SK-N-MC (cell line): ENCODE measurements at regions not wholly inside any gene's neighbourhood (a gene's known extent, or its start where the extent isn't known, plus 50 kb on each side); places are given as distances from the start of the nearest gene placed in this dataset.

Experiments used
- DNase-seq: peaks from one replicate; pipeline ENCODE4 v3.0.0-alpha.2; 2011; ENCODE audit warnings: low read depth, low spot score
- H3K27ac ChIP-seq: fragments of 200-600 bp; sonication (generic); 2 replicates; pipeline ENCODE4 v1.5.1; 2016; ENCODE audit warnings: mixed run types
- H3K36me3 ChIP-seq: fragments of 200-600 bp; sonication (generic); 2 replicates; pipeline ENCODE4 v1.6.1; 2017; ENCODE audit warnings: antibody characterized with exemption, low read length, mixed read lengths; ENCODE audit not compliant: insufficient read depth
- H3K4me3 ChIP-seq: fragments of 200-600 bp; sonication (generic); 2 replicates; pipeline ENCODE4 v1.5.1; 2016
- H3K9ac ChIP-seq: fragments of 200-600 bp; sonication (generic); 2 replicates; pipeline ENCODE4 v1.8.0; 2017; ENCODE audit warnings: mixed run types, mixed read lengths; ENCODE audit not compliant: insufficient read length
- H3K9me3 ChIP-seq: fragments of 200-600 bp; sonication (generic); 2 replicates; pipeline ENCODE4 v1.6.1; 2017; ENCODE audit warnings: low read depth, mild to moderate bottlenecking, antibody characterized with exemption, low read length, moderate library complexity, mixed read lengths
- EZH2 ChIP-seq: fragments of 200-600 bp; sonication (generic); IDR thresholded peaks from one replicate; pipeline ENCODE4 v1.6.1; 2017; ENCODE audit warnings: antibody characterized with exemption
- FOXP2 ChIP-seq: optimal IDR thresholded peaks from 2 replicates; pipeline ENCODE3; 2011; ENCODE audit warnings: mild to moderate bottlenecking, moderate library complexity; ENCODE audit not compliant: insufficient read depth; ENCODE audit errors: extremely low read length, control extremely low read depth
- POLR2AphosphoS5 ChIP-seq: IDR thresholded peaks from 2 replicates; pipeline ENCODE4 v1.6.1; 2012; ENCODE audit warnings: mild to moderate bottlenecking, low read depth, low read length, borderline replicate concordance

DNA sequence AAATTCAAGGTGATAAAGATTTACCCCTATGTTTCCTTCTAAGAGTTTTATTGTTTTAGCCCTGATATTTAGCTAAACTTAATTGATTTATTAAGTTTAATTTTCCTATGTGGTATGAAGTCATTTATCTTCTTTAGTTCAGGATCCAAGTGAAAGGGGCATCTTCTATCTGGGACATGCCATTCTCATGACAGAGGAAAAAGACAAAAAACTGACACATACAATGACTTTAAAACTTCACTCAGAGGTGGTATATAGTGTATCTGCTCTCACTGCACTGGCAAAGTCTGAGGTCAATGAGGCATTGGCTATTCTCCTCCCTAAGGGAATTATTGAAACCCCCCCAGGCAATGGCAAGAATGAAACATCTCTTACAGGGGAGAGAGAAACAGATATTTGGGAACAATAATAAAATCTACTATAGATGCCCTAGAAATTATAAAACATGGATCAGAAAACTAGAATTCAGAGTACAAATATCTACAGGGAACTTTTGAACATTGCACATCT, 237.4 kb downstream of the MYCN start:
- Histone ChIP-seq H3K27ac (no peak overlapping the region), H3K9ac (no peak overlapping the region), H3K9me3 (no peaks in the 10 kb centered on the region), H3K4me3 (no peak overlapping the region), H3K36me3 (no peaks in the 10 kb centered on the region)
- DNase-seq = no peak
- TF ChIP-seq FOXP2 (no peak), EZH2 (no peak), POLR2AphosphoS5 (no peak)

DNA sequence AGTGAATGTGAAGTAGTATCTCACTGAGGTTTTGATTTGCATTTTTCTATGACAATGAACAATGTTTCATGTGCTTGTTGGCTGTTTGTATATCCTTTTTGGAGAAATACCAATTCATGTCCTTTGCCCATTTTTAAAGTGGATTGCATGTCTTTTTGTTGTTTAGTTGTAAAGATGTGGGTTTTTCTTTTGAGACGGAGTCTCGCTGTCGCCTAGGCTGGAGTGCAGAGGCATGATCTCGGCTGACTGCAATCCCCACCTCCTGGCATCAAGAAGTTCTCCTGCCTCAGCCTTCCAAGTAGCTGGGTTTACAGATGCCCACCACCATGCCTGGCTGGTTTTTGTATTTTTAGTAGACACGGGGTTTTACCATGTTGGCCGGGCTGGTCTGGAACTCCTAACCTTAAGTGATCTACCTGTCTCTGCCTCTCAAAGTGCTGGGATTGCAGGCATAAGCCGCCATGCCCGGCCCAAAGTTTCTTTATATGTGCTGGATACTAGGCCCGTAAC, 236.7 kb downstream of the MYCN start:
- H3K9me3 ChIP-seq = no peaks in the 10 kb centered on the region
- H3K27ac ChIP-seq = no peak overlapping the region
- H3K36me3 ChIP-seq = no peaks in the 10 kb centered on the region
- TF ChIP-seq EZH2 = no peak
- no peak for TF ChIP-seq FOXP2
- H3K9ac ChIP-seq = no peak overlapping the region
- H3K4me3 ChIP-seq = no peak overlapping the region
- no peak for DNase-seq

DNA sequence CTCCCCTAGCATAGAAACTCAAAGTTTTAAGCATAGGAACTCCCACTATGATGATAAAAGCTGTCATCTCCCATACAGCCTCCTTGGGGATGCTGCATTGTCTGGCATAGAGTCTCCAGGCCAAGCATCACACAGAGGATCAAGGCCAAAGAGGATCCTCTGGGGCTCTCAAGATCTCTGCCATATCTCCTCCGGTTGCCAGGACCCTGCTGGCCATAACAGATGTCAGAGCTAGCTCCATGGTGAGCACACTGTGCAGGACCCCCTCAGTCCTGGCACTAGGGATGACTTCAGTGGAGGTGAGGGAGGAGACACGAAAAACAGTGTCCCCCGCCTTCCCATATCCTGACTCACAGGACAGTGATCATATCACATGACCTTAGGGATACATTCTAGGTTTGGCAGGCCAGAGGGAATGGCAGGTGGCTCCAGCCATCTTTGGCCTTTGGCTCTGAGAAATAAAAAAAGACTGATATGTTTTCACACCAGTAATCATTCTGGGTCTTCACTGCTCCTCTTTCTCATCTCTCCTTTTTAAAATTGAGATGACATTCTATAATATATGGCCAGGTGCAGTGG, 235.0 kb downstream of the MYCN start:
- Histone ChIP-seq H3K9me3 (no peaks in the 10 kb centered on the region), H3K27ac (no peak overlapping the region), H3K9ac (no peak overlapping the region), H3K36me3 (no peaks in the 10 kb centered on the region), H3K4me3 (no peak overlapping the region)
- DNase-seq = no peak
- no peak for TF ChIP-seq EZH2
- no peak for TF ChIP-seq FOXP2
- TF ChIP-seq POLR2AphosphoS5 = no peak

DNA sequence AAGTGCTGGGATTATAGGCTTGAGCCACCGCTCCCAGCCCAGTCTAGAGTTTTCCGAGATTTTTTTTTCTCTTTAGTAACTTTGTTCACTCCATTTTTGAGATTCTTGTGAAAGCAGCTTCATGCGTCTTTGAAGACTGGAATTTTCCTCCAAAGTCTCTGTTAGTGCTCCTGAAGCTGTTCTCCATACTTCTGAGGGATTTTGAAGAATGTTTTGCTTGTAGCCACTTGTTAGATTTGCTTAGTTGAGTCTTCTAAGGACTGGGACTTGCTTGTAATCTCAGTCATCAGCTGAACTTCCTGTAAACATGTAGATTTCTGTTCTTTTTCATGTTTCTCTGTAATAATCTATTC, 234.3 kb downstream of the MYCN start:
- H3K9me3 ChIP-seq = no peaks in the 10 kb centered on the region
- no peaks in the 10 kb centered on the region for H3K36me3 ChIP-seq
- no peak overlapping the region for H3K4me3 ChIP-seq
- no peak for DNase-seq
- TF ChIP-seq EZH2 (no peak), POLR2AphosphoS5 (no peak), FOXP2 (no peak)
- H3K27ac ChIP-seq = no peak overlapping the region
- no peak overlapping the region for H3K9ac ChIP-seq

DNA sequence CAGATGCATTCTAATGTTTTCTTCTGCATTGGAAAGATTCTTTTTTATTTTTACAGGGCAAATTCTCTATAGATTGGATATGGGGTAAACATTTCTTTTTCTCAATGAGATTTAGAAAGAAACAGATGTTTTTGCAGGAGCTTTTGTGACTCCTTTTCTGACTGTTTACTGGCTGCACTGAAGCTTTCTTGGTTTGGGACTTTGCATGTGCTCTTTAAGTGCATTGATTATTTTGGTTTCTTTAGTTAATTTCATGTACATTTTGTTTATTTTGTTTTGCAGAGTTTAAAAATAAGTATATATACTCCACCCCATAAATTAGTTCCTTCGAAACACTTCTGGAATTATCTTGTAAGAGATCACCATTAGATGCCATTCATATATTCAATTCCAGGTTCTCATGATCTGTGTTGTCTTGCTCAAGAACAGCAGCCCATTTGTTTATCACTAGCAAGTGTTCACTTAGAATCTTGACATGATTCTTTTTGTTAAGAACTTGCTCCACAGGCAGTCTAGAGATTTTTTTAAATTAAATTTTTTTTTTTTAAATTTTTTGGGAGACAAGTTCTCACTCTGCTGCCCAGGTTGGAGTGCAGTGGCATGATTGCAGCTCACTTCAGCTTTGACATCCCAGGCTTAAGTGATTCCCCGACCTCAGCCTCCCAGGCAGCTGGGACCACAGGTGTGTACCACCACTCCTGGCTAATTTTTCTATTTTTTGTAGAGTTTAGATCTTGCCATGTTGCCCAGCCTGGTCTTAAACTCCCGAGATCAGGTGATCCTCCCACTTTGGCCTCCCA, 233.7 kb downstream of the MYCN start:
- Histone ChIP-seq H3K9ac (no peak overlapping the region), H3K4me3 (no peak overlapping the region), H3K9me3 (no peaks in the 10 kb centered on the region), H3K36me3 (no peaks in the 10 kb centered on the region), H3K27ac (no peak overlapping the region)
- TF ChIP-seq FOXP2 = no peak
- no peak for TF ChIP-seq EZH2
- TF ChIP-seq POLR2AphosphoS5 = no peak
- no peak for DNase-seq

DNA sequence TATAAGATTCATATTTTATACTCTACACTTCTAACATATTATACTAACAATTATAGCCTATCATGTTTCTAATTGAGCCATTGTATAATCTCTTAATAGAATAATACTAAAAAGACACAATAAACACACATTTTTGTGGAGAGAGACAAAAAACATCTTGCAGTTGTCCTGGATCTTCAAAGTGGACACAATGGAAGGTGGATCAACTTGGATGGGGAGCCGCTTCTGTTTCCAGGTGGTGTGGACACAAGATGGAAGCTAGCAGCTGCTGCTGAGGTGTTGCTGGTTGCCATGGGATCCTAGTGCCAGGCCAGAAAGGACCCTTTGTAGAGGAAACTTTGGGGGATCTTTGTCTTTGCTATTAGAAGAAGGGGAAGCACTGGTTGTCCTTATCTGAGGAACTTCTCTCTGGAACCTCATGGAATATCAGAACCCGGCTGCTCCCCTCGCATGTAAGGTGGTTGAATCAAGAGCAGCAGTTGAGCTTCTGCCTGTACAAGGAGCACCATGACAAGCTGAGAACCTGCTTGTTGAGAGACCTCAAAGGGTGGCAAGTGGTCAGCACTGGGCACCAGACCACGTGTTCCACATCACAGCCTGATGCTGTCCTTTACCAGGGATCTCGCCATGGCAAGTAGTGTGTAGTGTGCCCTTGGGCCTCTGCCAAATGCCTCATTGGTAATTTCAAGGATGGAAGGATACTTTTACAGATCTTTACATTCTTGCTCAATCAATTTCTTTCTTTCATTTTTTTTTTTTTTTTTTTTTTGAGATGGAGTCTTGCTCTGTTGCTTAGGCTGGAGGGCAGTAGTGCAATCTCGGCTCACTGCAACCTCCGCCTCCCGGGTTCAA, 232.2 kb downstream of the MYCN start:
- H3K36me3 ChIP-seq = no peaks in the 10 kb centered on the region
- no peak for DNase-seq
- no peak overlapping the region for H3K9ac ChIP-seq
- no peak for TF ChIP-seq POLR2AphosphoS5
- no peak for TF ChIP-seq EZH2
- TF ChIP-seq FOXP2 = no peak
- H3K4me3 ChIP-seq = no peak overlapping the region
- no peak overlapping the region for H3K27ac ChIP-seq
- no peaks in the 10 kb centered on the region for H3K9me3 ChIP-seq

DNA sequence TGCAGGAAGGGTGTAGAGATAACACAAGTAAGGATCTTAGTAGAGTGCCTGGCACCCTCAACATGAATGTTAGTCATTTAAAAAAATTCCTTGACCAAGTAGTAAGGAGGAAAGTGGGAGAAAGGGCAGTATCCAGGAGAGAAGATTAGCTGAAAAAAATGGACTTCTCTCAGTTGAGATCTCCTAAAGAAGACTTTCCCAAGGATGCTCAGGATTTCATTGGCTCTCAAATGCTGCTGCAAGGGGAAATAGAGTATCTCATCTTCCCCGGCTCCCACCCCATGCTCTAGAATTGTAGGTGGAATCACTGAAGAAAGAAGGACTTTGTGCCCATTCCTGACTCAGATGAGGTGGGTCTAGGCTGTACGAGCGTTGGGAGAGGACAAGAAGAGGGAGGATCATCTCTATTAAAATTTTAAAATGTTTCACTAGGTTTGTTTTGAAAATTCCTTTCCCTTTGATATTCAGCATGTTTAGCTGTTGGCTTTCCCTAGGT, 231.1 kb downstream of the MYCN start:
- TF ChIP-seq FOXP2 (no peak), EZH2 (no peak), POLR2AphosphoS5 (no peak)
- no peak for DNase-seq
- Histone ChIP-seq H3K9ac (no peak overlapping the region), H3K4me3 (no peak overlapping the region), H3K9me3 (no peaks in the 10 kb centered on the region), H3K36me3 (no peaks in the 10 kb centered on the region), H3K27ac (no peak overlapping the region)
